NCI-H526 treated with DMSO at 0.1 percent for 48 hours (cell line): ENCODE measurements at regions not wholly inside any gene's neighbourhood (a gene's known extent, or its start where the extent isn't known, plus 50 kb on each side); places are given as distances from the start of the nearest gene placed in this dataset.
"Not testable (repeated sequence)": the region's sequence is repeated elsewhere in the genome, so short reads cannot be mapped to it uniquely, and the experiment has no call there.

ENCODE experiments used
- DNase-seq: peaks from one replicate; lab custom pipeline; 2025; lab: John Stamatoyannopoulos, UW

DNA sequence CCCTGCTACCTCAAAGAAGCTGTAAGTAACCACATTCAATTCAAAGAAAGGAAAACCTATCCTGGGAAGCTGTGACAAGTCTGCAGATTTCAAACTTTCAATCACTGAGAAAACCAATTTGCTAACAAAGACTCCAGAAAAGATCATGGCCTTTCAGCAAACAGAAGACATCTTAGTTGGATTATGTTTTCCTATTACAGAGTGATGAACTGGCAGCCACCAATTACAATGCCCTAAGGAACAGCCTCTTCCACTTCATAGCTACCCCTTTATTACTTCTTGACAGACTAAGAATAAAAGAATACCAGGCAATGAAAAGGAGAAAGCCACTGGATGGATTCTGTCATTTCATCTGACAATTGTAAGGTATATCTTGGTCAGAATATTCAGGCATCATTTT is 128.2 kb upstream of the RASEF start:
- no peak for DNase-seq

DNA sequence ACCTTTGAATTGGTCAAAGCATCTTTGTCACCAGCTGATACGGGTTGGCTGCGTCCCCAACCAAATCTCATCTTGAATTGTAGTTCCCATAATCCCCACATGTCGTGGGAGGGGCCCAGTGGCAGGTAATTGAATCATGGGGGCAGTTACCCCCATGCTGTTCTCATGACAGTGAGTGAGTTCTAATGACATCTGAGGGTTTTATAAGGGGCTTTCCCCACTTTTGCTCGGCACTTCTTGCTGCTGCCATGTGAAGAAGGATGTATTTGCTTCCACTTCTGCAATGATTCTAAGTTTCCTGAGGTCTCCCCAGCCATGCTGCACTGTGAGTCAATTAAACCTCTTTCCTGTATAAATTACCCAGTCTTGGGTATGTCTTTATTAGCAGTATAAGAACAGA is 126.1 kb upstream of the RASEF start:
- not testable (repeated sequence) for DNase-seq

DNA sequence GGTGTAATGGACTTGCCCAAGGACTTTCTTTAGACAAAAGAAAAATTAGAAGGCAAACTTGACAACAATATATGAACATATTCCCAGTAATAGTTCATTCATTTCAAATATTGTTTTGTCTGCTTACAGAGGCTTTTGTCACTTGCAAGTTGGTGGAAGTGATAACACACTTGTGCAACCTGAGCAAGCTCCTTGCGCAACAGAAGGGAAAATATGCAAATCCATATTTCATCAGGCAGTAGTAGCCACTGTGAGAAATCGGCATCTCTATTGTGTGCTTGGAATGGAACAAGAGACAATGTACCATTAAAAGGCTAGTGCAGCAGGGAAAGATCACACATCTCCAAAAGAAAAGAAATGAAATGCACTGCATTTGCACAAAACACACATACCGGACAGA is 125.3 kb upstream of the RASEF start:
- DNase-seq, result peak; percentile 22

DNA sequence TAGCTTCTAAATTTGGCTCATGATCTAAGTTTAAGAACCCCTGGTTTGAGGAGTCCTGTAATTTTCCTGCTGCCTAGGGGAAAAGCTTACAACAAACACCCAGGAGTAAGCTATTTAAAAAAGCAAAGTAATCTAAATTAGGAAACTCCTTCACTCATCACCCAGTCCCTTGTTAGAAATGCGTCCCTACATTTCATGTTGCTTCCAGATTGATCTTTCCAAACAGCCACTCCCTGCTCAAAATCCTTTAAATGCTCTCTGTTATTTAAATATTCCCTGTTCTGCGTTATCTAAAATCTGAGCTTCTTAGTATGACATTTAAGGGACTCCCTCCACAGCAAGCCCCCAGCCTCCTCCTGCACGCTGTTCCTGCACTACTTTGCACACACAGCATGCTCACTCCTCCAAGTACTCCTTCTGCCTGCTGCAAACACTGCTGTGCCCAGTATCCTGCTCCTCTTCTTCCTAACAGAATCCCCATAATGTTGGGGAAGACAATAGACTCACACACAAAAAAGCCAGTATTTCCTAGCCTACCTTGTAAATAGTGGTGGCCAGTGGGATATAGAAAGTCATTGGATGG is 123.3 kb upstream of the RASEF start:
- no peak for DNase-seq

DNA sequence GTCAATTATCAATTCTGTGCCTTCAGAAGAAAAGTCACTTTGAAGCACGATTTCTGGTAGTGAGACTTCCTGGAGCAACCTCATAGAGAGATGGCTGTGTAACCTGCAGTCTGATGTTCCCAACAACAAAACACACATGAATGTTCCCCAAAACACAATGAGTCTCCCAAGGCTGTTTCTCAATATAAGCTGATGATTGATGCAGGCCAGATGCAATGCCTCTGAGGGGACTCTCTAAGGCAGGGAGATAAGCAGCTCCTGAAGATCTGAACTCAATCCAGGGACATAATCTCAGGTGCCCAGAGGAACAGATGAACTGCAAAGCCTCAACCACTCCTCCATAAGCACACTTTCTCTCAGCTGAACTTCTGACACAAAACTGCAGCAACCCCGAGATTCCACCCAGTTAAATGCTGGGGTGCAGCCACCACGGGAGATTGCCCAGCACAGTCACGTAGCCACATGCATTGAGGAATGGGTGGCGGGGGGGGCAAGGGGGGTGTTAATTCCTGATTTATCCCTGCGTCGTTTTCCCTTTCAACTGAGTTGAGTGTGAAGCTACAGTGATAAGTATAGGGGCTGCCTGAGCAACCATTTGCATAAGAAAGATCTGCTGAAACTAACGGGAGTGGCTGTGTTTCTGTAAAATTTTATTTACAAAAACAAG is 122.7 kb upstream of the RASEF start:
- no peak for DNase-seq

DNA sequence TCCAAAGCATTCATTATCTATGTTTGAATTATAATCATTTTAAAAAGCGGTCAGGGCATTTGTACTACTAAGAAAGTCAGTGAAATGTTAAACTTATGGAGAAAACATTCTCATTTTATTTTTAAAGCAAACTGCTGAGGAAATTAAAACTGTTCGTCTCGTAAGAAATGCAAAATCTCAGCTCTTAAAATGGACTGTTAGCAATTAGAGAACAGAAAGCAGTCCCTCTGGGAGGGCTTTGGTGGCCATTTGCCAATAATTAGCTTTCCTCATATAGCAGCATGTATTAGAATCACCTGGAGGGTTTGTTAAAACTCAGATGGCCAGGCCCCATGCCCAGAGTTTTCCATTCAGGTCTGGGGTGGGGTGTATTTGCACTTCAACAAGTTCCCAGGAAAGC is 120.7 kb upstream of the RASEF start:
- DNase-seq, result no peak

- no peak for DNase-seq
Observed at GRCh38 chr9:83182071-83182470, 119.1 kb upstream of the RASEF start.

DNA sequence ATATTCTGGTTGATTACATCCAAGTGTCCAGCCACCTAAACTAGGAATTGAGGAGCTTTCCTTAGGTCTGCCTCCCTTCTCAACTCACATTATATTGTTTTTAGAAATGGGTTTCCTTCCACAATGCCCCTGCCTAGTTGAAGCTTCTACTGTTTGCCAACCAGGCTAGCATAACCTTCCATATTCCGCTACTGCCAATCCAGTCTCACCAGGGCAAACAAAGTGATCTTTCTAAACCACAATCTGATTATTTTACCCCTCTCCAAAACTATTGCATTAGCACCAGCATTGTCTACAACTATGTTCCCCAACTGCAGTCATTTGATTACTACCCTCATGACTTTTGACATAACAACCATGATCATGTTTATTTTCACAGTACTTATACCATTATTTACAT is 115.8 kb upstream of the RASEF start:
- no peak for DNase-seq

- DNase-seq, result no peak
Observed at GRCh38 chr9:83177747-83178146, 114.8 kb upstream of the RASEF start.

DNA sequence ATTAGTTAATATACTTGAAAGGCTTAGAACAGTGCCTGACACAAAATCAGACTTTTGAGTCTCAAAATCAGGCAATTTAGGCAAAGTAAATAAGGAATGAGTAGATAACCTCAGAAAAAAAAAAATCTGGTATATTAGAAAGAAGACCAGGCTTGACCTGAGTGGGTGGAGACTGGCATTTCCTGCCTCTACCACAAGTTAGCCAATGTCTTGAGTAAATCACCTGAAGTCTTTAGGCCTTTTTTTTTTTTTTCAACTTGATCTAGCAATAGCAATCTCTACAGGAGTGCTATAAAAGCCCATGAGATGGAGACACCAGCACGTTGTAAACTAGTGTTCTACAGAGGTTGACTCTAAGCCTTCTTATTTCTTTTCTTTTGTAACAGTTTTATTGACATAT is 104.2 kb upstream of the RASEF start:
- DNase-seq, result no peak

- no peak for DNase-seq
Observed at GRCh38 chr9:83166372-83166771, 103.4 kb upstream of the RASEF start.

DNA sequence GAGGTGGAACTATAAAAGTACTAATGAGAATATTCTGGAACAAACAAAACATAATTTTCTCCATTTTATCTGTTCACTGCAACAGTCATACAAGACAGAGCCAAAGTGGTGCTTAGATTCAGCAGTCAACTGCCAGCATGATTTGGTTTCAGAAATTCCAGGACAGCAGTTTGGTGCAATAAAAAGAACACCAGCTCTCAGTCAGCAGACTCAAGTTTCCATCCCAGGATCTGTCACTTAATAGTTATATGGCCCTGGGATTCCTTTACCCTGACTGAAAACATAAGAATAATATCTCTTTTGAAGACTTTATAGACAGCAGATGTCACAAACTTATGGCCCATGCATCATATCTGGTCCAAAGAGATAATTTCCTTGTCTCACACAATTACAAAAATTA is 92.8 kb upstream of the RASEF start:
- DNase-seq, result no peak

GRCh38 chr9:83154821-83155220 is 91.9 kb upstream of the RASEF start:
- no peak for DNase-seq

DNA sequence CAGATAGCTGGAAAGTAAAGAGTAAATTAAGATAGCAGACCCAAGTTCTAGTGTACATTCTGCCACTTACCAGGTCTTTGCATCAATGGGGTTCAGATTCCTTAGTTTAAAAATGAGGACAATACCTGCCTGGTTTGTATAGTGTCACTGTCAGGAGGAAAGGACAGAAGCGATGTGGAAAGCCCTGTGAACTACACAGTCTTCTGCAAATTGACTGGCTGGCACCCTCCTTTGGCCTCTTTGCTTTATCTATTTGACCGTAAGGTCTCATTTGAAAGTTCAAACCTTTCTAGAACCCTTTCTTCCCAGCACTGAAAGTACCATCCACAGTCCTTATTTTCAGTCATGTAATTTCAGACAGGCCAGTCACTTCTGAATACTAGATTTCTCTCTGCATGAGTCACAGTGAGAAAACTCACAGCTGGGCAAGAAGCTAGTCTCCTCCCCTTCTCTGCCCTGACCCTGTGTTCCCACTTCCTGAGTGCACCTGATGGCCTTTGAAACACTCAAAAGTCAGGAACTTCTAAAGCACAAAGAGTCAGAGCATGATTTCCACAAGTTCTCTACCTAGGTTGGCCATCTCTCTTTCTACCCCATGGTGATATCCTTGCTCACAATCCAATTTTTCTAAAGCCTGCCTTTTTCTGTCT is 91.3 kb upstream of the RASEF start:
- no peak for DNase-seq

DNA sequence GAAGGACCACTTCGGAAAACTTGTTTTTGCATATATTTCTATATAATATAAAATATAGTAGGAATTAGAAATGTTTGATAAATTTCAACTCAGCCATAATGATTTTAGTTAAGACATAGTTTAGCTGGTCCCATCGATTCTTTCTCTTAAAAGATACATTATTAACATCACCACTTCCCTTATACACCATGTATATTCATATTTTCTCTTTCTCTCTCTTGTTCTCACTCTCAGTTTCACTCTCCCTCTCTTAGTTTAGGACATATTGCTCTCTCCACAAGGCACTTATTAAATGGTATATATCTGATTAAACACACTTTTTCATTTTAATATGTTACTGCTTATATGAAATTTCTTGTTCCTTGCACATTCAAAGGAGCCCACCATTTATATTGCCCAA is 90.1 kb upstream of the RASEF start:
- no peak for DNase-seq

- no peak for DNase-seq
Observed at GRCh38 chr9:83151627-83152137, 88.7 kb upstream of the RASEF start.

- DNase-seq, result no peak
Observed at GRCh38 chr9:83147315-83148149, 84.6 kb upstream of the RASEF start.

- no peak for DNase-seq
Observed at GRCh38 chr9:83146325-83146724, 83.4 kb upstream of the RASEF start.

- no peak for DNase-seq
Observed at GRCh38 chr9:83144492-83144891, 81.5 kb upstream of the RASEF start.

DNA sequence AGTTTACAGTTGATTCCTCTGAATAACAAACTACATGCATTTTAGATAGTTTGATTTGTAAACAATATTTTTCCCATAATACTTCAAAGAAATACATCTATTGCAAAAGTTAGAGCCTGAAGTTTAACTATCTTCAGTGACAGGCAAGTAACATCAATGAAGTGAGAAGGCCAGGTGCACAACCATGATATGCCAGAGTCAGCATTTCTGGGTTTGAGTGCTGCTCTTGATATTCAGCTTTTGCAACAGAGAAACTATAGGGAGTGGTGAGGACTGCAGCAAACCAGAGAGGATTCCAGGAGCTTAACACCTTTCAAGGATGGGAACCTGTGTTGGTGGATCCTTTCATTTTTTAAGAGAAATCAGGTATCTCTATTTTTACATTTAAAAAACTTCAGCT is 79.4 kb upstream of the RASEF start:
- no peak for DNase-seq

GRCh38 chr9:83141887-83142286 is 78.9 kb upstream of the RASEF start:
- DNase-seq, result no peak

DNA sequence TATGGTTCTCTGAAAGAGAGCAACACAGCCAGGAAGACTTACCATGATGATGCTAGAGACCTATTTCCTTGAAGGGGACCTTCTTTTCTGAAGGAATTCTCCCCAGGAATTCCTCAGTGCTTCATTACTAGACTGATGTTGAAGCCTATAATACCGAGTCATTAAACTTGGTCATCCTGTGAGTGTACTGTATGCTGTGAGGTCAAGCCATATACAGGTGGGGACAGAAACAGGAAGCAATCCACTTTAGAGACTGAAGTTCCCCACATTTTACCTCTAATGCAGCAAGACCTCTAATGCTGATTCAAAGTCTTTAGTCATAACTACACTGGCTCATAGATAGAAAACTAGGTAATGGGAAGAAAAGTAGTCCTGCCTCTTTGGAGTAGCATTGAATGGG is 77.1 kb upstream of the RASEF start:
- DNase-seq, result no peak
